NOMO-1 treated with DMSO at 0.1 percent for 48 hours (cell line): ENCODE measurements at regions not wholly inside any gene's neighbourhood (a gene's known extent, or its start where the extent isn't known, plus 50 kb on each side); places are given as distances from the start of the nearest gene placed in this dataset.
"Not testable (repeated sequence)": the region's sequence is repeated elsewhere in the genome, so short reads cannot be mapped to it uniquely, and the experiment has no call there.

ENCODE experiments used
- DNase-seq: peaks from one replicate; lab custom pipeline; 2025; ENCODE audit not compliant: unreplicated experiment; lab: John Stamatoyannopoulos, UW

DNA sequence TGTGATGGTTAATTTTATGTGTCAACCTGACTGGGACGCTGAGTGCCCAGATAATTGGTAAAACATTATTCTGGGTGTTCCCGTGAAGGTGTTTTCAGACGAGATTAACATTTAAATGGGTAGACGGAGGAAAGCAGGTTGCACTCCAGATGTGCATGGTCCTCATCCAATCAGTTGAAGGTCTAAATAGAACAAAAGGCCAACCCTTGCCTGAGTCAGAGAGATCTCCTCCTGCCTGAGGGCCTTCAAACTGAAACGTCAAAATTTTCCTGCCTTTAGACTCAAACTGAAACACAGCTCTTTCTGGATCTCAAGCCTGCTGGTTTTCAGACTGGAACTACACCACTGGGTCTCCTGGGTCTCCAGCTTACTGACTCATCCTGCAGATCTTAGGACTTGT lies 73.5 kb downstream of the NPIPA8 start:
- DNase-seq, result not testable (repeated sequence)

DNA sequence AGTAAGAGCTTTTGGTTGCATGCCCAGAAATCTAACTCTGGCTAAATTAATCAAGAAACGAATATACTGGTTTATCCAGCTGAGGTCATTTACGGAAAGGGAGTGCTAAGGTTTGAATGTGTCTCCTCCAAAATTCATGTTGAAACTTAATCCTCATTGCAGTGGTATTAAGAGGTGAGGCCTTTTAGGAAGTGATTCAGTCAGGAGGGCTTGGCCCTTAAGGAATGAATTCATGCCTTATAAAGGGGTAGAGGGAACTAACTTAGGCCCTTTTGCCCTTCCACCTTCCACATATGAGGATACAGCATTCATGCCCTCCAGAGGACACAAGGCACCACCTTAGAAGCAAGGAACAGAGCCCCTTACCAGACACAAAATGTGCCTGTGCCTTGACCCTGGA lies 74.7 kb downstream of the NPIPA8 start:
- not testable (repeated sequence) for DNase-seq

DNA sequence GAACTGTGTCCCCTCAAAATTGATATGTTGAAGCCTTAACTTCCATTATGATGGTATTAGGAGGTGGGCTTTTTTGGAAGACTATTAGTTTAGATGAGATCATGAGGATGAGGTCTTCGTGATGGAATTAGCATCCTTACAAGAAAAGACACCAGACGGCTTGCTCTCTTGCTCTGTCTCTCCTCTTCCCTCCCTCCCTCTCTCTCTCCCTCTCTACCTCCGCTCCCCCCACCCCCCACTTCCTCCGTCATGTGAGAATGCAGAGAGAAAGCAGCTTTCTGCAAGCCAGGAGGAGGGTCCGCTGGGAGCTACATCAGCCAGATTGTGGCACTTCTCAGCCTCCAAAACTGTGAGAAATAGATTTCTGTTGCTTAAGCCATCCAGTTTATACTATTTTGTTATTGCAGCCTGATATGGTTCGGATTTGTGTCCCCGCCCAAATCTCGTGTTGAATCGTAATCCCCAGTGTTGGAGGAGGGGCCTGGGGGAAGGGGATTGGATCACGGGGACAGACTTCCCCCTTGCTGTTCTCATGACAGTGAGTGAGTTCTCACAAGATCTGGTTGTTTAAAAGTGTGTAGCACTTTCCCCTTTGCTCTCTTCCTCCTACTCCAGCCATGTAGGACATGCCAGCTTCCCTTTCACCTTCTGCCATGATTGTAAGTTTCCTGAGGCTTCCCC lies 76.9 kb downstream of the NPIPA8 start:
- not testable (repeated sequence) for DNase-seq

DNA sequence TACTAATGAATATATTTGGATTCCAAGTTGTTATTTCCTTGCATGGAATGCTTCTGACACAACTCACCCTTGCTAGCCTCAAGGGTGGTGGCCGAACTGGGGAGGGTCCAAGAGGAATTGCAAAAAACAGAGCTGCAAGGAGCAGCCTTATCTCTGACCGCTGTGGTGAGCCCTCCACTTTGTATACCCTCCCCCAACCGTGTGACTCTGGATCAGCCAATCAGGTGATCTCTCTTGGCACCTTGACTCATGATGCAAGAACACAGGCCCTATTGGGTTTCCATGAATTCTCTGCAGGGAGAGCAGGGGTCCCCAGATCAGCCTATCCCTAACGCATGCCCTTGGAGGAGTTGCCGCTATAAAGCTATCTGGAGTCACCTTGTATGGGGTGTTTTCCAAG lies 83.6 kb downstream of the NPIPA8 start:
- DNase-seq, result not testable (repeated sequence)

DNA sequence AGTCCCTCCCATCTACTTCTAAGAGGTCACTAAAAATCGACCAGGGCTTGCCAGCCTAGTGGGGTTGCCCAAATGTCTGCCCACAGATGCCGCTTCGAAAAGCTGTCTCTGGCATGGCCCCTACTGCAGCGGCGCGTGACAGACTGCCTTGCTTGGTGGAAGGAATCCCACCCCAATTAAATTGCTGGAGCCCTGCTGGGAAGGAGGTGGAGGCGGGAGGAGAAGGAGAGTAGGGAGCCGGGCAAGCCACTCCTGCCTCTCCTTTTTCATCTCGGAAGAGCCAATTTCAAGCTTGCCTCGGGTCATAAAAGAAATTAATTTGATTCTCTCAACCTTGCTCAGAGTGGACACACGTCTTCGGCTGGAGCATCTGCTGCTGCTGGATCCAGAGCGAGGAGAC lies 106.0 kb downstream of the NPIPA8 start:
- DNase-seq, result not testable (repeated sequence)

DNA sequence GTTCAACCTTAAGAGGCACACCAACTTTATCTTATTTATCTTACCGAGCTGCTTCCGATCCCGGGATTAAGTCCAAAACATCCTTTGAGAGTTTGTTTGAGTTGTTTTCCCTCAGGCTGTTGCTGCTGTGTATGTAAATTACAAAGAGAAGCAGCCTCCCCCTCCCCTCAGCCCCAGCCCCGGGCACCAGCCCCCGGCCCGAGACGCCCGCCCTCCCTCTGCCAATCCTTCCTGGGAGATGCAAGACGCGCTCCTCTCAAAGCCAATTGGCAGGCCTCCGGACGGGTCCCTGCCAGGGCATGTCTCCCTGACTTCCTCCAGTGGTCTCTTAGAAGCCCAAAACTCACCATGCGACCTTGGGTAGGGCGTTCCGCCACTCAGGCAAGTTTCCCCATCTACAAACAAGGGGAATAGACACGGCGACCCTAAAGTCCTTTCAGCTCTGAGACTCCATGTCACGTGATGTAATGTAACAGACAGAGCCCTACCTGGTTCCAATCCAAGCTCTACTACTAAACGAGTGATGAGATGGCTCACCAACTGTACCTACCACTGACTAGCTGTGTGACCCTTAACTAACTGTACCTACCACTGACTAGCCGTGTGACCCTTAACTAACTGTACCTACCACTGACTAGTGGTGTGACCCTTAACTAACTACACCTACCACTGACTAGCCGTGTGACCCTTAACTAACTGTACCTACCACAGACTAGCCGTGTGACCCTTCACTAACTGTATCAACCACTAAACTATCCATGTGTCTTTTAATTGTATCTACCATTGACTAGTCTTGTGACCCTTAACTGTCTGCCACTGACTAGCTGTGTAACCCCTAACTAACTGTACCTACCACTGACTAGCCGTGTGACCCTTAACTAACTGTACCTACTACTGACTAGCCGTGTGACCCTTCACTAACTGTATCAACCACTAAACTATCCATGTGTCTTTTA lies 114.2 kb downstream of the NPIPA8 start:
- not testable (repeated sequence) for DNase-seq

DNA sequence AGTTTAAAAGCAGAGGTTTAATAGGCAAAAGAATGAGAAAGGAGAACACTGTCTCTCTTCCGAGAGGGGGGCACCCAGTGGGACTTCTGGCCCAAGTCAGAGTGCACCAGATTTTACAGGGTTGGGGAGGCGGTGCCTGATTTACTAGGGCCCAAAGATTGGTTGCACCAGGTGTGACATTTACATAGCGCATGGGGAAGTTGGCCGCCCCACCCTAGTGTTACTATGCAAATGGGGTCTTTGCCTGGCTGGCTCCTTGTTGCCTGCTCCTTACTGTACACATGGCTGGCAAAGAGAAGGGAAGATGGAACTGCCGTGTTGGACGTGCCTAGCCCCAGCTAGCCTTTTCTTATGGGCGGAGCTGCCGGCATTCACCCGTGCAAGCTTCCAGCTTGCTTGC lies 118.8 kb downstream of the NPIPA8 start:
- DNase-seq, result not testable (repeated sequence)

DNA sequence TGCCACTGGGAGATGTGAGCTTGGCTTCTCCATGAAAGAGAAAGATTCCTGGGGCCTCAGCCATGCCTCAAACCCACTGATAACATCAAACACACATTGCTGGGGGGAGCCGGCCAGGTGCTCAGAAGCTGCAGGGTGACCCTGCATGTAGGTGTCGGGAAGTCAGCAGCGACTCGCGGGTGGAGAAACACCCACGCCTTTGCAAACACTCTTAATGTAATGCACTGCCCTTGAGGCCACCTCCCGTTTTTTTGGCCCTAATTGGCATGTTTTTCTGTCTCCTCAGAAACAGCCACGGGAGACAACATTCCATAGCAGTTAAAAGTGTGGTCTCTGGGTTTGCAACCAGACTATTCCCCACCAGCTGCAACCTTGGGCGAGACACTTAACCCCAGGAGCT lies 119.7 kb downstream of the NPIPA8 start:
- DNase-seq, result not testable (repeated sequence)

DNA sequence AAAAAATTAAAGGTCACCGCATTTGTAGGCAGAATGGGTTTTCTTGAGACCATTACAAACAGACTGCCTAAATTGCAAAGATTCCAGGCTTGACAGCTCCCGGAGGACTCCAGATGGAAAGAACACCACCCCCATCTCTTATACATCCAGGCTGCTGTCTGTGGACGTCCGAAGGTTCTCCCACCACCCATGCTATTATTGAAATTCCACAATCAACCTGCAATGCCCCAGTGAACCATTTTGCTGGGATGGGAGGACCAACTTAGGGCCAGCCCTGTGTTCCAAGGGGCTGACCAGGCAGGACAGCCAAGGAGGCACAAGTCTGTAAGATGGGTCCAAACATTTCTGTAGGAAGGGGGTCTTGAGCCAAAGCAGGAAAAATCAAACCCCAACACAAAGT lies 122.7 kb downstream of the NPIPA8 start:
- DNase-seq, result not testable (repeated sequence)

DNA sequence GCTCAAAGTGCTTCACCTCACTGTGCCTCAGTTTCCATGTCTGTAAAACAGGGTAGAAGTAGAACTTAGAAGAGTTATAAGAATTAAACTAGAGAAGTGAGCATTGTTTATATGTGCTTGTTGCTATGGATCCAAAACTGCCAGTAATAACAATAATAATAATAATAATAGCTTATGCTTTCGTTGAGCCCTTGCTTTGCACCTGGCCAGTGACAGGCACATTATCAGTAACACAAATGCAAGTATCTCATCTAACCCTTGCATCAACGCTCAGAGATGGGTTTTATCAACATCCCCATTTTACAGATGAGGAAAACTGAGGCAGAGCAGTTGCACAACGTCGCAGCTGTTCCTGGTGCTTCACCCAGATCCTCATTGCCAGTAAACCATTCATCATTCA lies 125.0 kb downstream of the NPIPA8 start:
- DNase-seq, result not testable (repeated sequence)

DNA sequence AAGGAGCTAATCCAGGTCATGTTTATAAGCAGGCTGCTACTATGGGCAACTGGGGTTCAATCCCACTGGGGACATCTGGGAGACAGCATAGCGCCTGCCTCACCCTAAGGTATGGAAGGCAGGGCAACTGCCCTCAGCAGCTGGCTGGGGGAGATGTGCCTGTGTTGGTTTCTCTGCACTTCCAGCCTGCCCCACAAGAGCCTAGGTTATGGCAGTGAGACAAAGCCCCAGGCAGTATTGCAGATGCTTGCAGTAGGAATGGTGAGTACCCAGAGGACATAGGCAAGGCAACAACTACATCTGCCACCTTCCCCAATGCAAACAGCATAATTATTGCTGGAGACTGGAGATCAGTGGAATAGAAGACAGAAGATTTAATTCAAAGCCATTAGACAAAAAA lies 131.8 kb downstream of the NPIPA8 start:
- not testable (repeated sequence) for DNase-seq

DNA sequence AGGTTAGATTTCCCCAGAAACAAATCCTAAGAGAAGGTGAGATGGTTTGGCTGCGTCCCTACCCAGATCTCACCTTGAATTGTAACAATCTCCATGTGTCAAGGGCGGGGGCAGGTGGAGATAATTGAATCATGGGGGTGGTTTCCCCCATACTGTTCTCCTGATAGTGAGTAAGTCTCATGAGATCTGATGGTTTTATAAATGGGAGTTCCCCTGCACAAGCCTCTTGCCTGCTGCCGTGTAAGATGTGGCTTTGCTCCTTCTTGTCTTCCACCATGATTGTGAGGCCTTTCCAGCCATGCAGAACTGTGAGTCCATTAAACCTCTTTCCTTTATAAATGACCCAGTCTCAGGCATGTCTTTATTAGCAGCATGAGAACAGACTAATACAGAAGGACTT lies 132.2 kb downstream of the NPIPA8 start:
- not testable (repeated sequence) for DNase-seq

DNA sequence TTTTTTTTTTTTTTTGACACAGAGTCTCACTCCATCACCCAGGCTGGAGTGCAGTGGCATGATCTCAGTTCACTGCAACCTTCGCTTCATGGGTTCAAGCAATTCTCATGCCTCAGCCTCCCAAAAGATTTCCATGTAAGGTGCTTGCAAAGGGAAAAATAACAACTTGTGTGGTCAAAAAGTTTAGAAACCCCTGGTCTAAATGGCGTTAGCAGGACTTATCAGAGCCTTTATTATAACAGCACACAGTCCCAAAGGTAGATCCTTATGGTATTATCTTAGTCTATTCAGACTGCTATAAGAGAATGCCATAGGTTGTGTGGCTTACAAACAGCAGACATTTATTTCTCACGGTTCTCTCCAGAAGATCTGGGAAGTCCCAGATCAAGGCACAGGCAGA lies 135.0 kb downstream of the NPIPA8 start:
- DNase-seq, result not testable (repeated sequence)

DNA sequence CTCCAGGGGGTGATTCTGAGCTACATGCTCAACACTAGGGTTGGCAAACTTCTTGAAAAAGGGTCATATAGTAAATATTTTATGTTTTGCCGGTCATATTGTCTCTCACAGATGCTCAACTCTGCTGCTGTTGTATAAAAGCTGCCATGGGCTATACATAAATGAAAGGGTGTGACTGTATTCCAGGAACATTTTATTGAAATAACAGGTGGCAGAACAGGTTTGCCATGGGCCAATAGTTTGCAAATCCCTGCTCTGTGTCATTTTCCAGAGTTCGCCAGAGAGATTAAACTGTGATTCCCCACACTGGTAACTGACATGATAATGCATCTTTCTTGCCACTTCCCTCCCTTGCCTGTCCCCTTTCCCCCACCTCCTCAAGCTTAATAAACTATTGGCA lies 144.1 kb downstream of the NPIPA8 start:
- not testable (repeated sequence) for DNase-seq

DNA sequence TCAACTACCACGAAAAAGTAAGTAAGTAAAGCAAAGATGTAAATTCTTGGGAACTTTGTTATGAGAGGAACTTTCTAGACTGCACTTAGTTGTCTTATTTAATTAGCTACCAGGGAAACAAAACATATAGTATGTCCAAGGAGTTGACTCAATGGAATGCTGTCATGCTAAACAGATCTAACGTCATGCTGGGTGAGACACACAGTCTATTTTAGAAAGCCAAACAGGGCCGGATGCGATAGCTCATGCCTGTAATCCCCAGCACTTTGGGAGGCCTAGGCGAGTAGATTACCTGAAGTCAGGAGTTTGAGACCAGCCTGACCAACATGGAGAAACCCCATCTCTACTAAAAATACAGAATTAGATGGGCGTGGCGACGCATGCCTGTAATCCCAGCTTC lies 146.4 kb downstream of the NPIPA8 start:
- DNase-seq, result not testable (repeated sequence)

DNA sequence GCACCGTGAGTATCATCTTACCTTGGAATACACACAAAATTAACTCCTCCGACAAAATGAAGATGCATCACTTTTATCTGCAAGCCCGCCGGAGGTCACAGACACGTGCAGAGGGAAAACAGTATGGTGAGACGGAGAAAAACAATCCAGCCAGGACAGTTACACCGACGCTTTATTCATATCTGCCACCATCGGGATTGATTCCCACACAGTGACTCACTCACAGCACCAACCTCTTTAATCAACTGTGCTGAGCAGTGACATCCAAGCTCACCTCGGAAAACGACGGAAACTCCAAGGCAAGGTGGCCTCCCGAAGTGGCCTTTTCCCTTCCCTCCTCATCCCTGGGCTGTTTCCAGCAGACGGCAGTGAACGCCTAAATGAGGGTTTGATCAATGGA lies 151.8 kb downstream of the NPIPA8 start:
- DNase-seq, result not testable (repeated sequence)

DNA sequence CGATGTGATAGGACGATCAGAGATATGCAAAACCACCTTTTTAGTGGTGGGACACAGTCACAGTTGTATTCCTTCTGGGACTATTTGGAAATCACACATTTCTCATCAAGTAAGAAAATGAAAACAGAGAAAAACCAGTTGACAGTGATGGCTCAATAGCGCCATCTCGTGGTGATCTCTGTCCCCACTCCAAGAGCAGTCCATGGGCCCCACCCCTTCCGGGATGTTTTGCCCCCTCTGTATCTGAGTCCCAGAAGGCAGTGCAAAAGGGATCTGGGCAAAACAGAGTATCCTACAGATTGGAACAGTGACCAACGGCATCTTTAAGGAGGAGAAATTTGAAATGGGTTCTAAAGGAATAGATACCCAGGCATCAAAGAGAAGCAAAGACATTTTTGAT lies 155.5 kb downstream of the NPIPA8 start:
- DNase-seq, result not testable (repeated sequence)

DNA sequence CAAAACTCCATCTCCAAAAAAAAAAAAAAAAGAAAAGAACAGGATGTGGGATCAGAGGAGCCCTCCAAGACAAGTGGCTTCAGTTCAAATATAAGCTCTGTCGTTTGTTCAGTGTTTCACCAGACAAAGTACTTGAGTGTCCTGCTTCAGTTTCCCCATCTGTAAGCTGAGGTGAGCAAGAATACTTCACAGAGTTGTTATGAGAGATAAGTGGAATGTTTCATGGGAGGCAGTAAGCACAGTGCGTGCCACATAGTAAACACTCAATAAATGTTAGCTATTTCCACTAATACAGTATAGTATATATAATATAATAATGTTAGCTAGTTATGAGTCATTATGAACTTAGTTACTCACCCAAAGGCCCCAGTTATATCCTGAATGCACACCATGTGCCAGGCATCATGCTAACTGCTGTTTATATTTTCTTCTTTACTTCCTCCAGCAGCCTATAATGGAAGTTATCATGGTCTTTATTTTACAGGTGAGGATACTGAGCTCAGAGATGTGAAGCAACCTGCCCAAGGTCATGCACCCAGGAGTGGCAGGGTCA lies 162.5 kb downstream of the NPIPA8 start:
- DNase-seq, result not testable (repeated sequence)

DNA sequence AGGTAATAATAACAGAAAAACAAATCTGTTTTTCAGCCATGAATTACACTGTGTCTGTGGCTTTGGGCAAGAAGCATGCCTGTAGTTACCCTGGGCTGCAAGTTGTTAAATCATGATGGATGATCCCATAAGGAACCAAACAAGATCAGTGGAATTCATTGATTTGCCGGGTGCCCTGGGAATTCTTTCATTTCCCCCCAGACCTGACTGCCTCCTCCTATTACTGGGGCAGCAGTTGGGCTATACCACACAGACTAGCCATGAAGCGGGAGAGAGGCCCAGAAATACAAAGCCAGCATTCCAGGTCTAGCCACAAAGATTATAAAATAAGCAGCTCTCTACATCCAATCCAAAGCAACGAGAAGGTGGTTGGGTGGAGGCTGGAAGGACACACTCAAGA lies 174.2 kb downstream of the NPIPA8 start:
- not testable (repeated sequence) for DNase-seq

DNA sequence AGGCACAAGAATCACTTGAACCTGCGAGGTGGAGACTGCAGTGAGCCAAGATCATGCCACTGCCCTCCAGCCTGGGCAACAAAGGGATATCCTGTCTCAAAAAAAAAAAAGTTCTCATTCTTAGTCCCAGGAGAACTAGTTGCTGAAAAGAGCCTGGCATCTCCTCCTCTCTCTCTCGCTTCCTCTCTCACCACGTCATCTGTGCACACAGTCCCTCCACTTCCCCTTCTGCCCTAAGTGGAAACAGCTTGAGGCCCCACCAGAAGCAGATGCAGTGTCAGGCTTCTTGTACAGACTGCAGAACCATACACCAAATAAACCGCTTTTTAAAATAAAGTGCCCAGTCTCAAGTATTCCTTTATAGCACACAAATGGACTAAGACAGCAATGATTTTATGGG lies 175.3 kb downstream of the NPIPA8 start:
- peak; percentile 3 for DNase-seq

DNA sequence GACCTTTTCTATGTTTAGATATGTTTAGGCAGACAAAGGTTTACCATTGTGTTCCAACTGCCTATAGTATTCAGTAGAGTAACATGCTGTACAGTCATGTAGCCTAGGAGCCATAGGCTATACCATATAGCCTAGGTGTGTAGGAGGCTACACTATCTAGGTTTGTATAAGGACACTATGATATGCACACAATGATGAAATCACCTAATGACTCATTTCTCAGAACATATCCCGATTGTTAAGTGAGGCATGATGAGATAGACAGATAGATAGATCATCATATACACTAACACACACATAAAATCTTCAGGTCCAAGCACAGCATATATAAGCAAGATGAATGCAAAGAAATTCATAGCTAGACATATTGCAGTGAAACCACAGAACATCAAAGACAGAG lies 177.4 kb downstream of the NPIPA8 start:
- DNase-seq, result not testable (repeated sequence)

DNA sequence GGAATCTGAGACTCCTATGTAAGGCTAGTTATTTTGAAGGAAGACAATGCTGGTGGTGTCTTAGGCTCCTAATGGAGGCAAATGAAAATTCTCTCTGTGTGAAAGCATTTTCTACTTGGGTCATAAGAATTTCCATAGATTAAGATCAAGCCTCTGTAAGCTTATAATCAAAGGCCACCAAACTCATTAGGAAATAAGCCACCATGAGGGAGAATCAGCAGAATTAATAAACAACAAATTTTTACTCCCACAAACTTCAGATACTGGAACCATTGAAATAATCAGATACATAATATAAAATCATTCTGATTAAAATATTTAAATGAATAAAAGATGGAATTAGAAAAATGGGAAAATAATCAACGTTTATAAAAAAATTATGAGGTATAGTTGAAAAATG lies 178.7 kb downstream of the NPIPA8 start:
- not testable (repeated sequence) for DNase-seq
